GM12891 (cell line): ENCODE measurements at regions not wholly inside any gene's neighbourhood (a gene's known extent, or its start where the extent isn't known, plus 50 kb on each side); places are given as distances from the start of the nearest gene placed in this dataset.

Source experiments
- POLR2A ChIP-seq: IDR thresholded peaks from 2 replicates; pipeline ENCODE4 v1.6.1; 2011; ENCODE audit warnings: low read depth, low read length, control low read depth
- POLR2AphosphoS5 ChIP-seq: IDR thresholded peaks from 2 replicates; pipeline ENCODE4 v1.6.1; 2011; ENCODE audit warnings: low read depth, low read length, control low read depth
- POU2F2 ChIP-seq: IDR thresholded peaks from 2 replicates; pipeline ENCODE4 v1.6.1; 2011; ENCODE audit warnings: low read depth, mild to moderate bottlenecking, control low read depth, low read length, moderate library complexity
- TAF1 ChIP-seq: IDR thresholded peaks from 2 replicates; pipeline ENCODE4 v1.6.1; 2011; ENCODE audit warnings: low read depth, low read length, control low read depth

GRCh38 chr3:104132566-104133403 is 1233.9 kb upstream of the ALCAM start:
- TF ChIP-seq POLR2AphosphoS5 = no peak
- TF ChIP-seq TAF1 = no peak
- no peak for TF ChIP-seq POLR2A
- no peak for TF ChIP-seq POU2F2
